VCaP (cell line): ENCODE measurements at regions not wholly inside any gene's neighbourhood (a gene's known extent, or its start where the extent isn't known, plus 50 kb on each side); places are given as distances from the start of the nearest gene placed in this dataset.
"Not testable (repeated sequence)": the region's sequence is repeated elsewhere in the genome, so short reads cannot be mapped to it uniquely, and the experiment has no call there.

Experiments used
- H3K27ac ChIP-seq: fragments of 450-650 bp; 2 replicates; pipeline ENCODE4 v1.5.1; 2017
- CTCF ChIP-seq: fragments of 450-650 bp; conservative IDR thresholded peaks from 2 replicates; pipeline ENCODE4 v1.5.1; 2017; ENCODE audit warnings: mild to moderate bottlenecking, moderate library complexity

GRCh38 chr16:29143739-29144668 lies 159.2 kb downstream of the LAT start:
- H3K27ac ChIP-seq = not testable (repeated sequence)

DNA sequence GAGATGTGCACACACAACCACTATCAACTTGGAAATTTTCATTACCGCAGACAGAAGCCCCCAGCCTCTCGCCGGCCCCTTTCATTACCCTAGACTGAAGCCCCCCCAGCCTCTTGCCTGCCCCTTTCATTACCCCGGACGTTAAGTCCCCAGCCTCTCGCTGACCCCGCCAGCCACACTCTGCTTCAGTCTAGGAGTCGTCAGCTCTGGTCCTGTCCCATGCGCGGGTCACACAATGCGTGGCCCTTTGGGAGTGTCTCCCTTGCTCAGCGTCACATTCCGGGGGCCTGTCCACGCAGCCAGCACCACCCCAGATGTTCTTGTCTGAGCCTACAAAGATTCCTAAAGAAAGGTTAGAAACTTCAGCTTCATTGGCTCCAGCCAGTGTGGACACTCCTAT lies 157.7 kb downstream of the LAT start:
- not testable (repeated sequence) for H3K27ac ChIP-seq

DNA sequence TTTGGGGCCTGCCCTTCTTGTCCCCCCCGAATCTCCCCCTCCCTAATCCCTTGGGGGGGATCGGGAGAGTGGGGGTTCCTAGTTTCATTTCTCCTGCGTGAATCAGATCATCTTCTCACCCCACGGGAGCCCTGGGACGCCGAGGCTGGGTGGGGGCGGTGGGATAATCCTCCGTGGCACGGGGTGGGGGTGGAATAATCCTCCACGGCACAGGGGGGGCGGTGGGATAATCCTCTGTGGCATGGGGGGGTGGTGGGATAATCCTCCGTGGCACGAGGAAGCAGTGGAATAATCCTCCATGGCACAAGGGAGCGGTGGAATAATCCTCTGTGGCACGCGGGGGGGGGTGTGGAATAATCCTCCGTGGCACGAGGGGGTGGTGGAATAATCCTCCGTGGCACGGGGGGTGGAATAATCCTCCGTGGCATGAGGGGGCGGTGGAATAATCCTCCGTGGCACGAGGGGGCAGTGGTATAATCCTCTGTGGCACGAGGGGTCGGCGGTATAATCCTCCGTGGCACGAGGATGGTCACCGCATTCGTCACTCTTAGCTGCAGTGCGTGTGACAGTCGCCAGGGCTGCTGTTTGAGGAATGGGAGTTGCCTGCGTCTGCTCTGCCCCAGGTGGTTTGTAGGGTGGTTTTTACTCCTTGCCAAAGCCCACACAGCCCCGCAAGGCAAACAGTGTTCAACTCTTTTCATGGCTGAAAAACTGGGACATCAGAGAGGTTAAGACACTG lies 156.9 kb downstream of the LAT start:
- no peak overlapping the region for H3K27ac ChIP-seq
- TF ChIP-seq CTCF = no peak; the same call in 1 of the 2 replicates

DNA sequence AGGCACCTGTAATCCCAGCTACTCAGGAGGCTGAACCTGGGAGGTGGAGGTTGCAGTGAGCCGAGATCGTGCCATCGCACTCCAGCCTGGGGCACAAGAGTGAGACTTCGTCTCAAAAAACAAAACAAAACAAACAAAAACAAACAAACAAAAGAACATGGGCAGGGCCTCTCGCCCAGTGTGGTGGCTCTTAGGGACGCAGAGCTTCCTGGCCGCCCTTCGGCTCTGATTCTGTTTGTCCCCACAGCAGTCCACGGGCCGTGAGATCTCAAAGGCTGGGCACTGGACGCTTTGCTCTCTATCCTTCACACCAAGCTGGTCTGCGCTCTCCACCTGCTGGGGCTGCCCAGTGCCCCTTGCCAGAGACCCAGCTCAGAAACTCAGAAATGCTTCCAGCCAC lies 156.3 kb downstream of the LAT start:
- H3K27ac ChIP-seq = not testable (repeated sequence)

- not testable (repeated sequence) for H3K27ac ChIP-seq
Measured at GRCh38 chr16:29139901-29140855, 155.3 kb downstream of the LAT start.

- no peak overlapping the region for H3K27ac ChIP-seq
- no peak for TF ChIP-seq CTCF
Measured at GRCh38 chr16:29139261-29139802, 154.5 kb downstream of the LAT start.

DNA sequence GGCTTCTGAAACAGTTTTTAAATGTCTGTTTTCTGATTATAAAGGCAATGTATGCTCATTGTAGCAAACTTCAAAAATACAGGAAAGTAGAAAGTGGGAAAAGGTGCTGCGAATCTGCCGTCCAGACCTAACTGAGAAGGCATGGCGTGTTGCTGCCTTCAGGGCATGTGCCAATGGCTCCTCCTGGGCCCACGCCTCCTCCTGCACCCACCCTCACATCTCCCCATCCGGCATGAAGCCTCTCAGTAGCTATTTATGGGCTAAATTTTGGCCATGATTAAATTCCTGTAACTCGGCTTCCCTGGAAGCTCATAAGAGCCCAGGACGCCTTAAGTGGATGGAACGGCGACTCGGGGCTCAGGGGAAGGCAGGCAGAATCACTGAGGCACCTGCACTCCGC lies 153.8 kb downstream of the LAT start:
- H3K27ac ChIP-seq = not testable (repeated sequence)

DNA sequence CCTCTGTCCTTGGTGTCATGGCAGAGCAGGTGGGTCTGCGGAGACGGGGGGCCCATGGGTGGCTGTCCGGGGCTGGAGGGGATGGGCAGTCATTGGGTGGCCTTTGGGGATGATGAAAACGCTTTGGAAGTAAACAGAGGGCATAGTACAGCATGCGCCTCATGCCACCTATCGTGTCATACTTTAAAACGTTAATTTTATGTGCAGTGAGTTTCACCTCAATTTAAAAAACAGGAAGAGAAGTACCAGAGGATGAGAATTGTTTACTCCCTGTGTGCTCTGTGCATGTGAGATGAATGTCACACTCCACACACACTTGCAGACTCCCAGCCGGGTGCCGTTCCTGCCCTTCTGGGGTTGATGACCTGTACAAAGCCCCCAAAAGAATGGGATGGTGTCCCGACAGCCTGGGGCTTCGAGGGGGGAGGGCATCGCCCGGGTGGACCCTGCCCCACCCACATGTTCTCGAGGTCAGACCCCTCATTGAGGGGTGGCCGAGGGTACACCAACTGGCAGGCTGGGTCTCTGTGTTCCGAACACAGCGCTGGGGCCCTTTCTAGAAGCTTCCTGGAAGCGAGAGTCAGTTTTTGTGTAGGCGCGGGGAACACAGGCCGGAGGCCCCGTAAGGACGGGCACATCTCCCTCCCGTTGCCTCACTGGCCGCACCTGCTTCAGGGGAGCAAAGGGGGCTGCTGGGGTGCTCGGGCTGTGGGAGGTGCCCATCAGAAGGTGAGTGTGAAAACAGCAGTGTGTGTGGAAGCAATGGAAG lies 153.2 kb downstream of the LAT start:
- not testable (repeated sequence) for H3K27ac ChIP-seq

DNA sequence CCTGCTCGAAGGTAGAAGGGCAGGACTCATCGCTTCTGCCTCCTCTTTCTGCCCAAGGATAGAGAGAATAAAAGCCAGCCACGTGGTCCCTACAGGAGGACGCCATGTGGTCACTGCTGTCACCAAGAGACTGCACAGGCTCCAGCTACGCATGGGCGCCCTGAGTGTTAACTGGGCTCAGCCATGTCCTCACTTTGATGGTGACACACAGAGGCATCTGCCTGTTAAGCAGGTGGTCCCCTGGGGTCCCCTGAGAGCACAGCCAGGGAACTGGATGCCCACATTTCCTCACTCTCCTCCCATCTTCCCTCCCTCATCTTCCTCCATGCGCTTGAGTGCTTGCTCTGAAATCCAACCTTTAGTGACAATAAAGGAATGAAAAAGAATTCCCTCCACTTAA lies 152.6 kb downstream of the LAT start:
- not testable (repeated sequence) for H3K27ac ChIP-seq

DNA sequence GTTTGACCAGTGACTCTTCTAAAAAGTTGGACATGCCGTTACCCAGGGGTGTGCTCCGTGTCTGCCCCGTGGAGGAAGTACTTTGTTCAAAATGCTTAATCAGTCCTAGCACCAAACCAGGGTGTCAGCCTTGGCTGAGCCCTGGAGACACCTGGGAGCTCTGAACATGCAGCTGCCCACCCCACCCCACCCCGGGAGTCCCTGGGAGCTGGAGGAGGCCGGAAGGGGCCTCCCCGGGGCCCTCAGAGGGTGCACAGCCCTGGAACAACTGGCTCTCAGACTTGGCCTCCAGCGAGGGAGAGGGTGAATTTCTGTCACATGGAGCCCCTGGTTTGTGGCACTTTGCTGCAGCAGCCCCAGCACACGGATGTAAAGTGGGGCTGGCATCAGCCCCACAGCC lies 152.1 kb downstream of the LAT start:
- not testable (repeated sequence) for H3K27ac ChIP-seq

DNA sequence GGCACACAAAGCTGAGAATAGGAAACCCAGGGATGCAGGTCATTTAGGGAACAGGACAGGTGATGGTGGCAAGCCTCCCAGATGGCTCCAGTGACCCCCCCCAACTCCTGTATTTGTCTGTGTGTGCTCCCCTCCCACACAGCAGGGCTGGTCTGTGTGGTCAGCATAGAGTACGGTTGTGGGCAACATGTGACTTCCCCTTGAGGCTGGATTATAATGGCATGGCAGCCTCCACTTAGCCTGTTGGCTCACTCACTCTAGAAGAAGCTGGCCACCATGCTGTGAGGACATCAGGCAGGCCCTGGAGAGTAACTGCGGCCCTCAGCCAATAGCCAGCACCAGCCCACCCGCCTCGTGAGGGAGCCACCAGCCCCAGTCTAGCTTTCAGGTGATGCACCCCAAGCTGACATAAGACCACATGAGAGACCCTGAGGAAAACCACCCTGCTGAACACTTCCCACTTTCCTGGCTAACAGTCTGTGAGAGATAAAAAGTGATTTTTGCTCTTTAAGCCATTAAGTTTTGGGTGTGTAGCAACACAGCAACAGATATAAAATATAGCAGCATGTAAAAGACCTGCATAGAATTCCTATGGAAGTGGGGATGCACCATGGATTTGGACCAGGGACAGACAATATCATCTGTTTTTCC lies 151.3 kb downstream of the LAT start:
- H3K27ac ChIP-seq = not testable (repeated sequence)

- not testable (repeated sequence) for H3K27ac ChIP-seq
Measured at GRCh38 chr16:29135098-29135497, 150.2 kb downstream of the LAT start.

DNA sequence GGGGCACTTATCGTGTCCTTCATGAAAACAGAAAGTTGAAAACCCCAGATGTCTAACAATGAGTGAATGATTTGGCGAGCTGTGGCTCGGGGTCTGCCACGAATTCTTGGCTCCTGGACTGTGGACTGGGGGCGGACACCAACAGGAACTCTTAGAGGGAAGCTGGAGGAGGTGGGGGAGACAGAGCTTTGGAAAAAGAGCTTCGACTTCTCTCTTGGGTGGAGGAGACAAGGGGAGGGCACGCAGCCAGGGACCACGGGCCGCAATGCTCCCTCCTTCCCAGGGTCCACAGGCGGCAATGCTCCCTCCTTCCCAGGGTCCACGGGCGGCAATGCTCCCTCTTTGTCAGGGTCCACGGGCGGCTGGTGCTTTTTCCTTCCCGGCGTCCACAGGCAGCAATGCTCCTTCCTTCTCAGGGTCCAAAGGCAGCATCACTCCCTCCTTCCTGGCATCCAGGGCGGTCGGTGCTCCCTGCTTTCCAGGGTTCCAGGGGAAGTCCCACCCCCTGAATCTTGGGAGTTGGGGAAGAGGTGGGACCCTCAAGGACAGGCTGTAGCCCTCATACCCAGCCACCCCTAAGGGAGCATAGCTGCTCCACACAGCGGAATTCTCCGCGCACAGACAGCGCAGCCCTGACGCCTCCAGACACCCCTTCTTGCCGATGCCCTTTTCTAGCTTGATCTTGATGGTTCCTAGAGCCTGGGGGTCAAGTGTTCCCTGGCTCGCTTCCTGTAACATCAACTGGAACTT lies 149.0 kb downstream of the LAT start:
- not testable (repeated sequence) for H3K27ac ChIP-seq

DNA sequence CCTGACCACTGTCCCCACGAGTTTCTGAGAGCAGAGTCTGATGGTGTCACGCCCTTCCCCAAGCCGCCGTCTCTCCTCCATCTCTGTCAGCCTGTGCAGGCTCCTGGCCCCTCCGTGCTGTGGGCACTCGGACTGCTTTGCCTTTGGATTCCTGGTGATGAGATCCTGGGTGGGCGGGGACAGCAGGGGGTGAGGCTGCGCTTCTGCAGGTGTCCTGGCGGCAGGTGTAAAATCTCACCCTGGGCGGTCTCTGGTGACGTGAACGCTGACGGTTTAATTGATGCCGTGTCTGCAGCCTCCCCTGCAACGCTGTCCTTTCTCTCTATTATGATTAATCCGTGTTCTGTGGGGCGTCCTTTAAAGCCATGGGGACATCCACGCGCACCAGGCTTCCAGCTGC lies 148.0 kb downstream of the LAT start:
- not testable (repeated sequence) for H3K27ac ChIP-seq

DNA sequence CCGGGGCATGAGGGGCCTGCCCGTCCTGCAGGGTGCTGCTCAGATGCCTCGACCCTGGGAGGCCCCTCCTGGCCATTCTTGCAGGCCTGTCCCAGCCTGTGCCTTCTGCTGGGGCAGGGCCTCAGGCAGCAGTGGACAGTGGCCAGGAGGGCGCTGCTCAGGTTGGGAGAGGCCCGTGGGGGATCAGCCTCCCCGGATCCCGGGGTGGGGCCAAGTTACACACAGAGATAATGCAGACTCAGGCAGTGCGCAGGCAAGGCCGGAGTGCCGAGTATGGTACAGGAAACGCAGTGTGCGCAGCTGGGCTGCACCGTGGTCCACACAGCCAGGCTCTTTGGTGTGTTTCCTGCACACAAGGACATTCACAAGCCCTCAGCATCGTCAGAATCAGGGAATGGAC lies 147.6 kb downstream of the LAT start:
- not testable (repeated sequence) for H3K27ac ChIP-seq
